Liver (tissue), 8 donors: ENCODE measurements at regions not wholly inside any gene's neighbourhood (a gene's known extent, or its start where the extent isn't known, plus 50 kb on each side); places are given as distances from the start of the nearest gene placed in this dataset.
"Not testable (repeated sequence)": the region's sequence is repeated elsewhere in the genome, so short reads cannot be mapped to it uniquely, and the experiment has no call there.

Experiments
- DNase-seq: peaks from one replicate; pipeline ENCODE4 v3.0.0-alpha.2; 2017; ENCODE audit warnings: low spot score
- H3K27ac ChIP-seq, 2 donors: one replicate each; pipeline ENCODE4 v1.7.0; 2013; ENCODE audit warnings: inconsistent platforms in 2 of 2, low read length in 2 of 2, control low read depth in 1 of 2, low read depth in 1 of 2, mild to moderate bottlenecking in 1 of 2
- H3K27me3 ChIP-seq, 4 donors: one replicate each; pipeline versions ENCODE4 v1.6.1 to v1.7.0; 2013; ENCODE audit warnings: low read length in 3 of 4, inconsistent platforms in 1 of 4, mild to moderate bottlenecking in 1 of 4, moderate library complexity in 1 of 4; ENCODE audit not compliant: control insufficient read depth in 4 of 4, insufficient read depth in 4 of 4
- H3K36me3 ChIP-seq, 4 donors: one replicate each; pipeline versions ENCODE4 v1.6.1 to v1.7.0; 2013; ENCODE audit warnings: low read length in 3 of 4, mild to moderate bottlenecking in 3 of 4, low read depth in 1 of 4, moderate library complexity in 1 of 4; ENCODE audit not compliant: control insufficient read depth in 4 of 4, insufficient read depth in 3 of 4
- H3K4me1 ChIP-seq, 4 donors: one replicate each; pipeline versions ENCODE4 v1.6.1 to v1.7.0; 2013; ENCODE audit warnings: low read length in 3 of 4, mild to moderate bottlenecking in 3 of 4, moderate library complexity in 1 of 4; ENCODE audit not compliant: control insufficient read depth in 4 of 4, insufficient read depth in 4 of 4
- H3K4me3 ChIP-seq, 3 donors: one replicate each; pipeline versions ENCODE4 v1.6.1 to v1.7.0; 2013; ENCODE audit warnings: low read length in 3 of 3, control low read depth in 1 of 3, low read depth in 1 of 3, mild to moderate bottlenecking in 1 of 3
- H3K9ac ChIP-seq, 2 donors: one replicate each; pipeline ENCODE4 v1.7.0; 2013; ENCODE audit warnings: low read length in 2 of 2, mild to moderate bottlenecking in 2 of 2, moderate library complexity in 2 of 2, control low read depth in 1 of 2, low read depth in 1 of 2
- H3K9me3 ChIP-seq, 4 donors: one replicate each; pipeline versions ENCODE4 v1.6.1 to v1.7.0; 2013; ENCODE audit warnings: low read length in 3 of 4; ENCODE audit not compliant: control insufficient read depth in 4 of 4
- CTCF ChIP-seq: fragments of 150-350 bp; IDR thresholded peaks from 2 replicates; pipeline ENCODE4 v1.5.1; 2017; ENCODE audit warnings: improper control_type of control experiment, low read depth, low read length; ENCODE audit not compliant: missing input control
- EGR1 ChIP-seq, 2 donors: IDR thresholded peaks; 2 replicates each; pipeline ENCODE4 v1.6.1; 2016 to 2018; ENCODE audit warnings: antibody characterized with exemption in 2 of 2, low read depth in 2 of 2
- FOXA2 ChIP-seq: IDR thresholded peaks from 2 replicates; pipeline ENCODE4 v1.6.1; 2016; ENCODE audit warnings: antibody characterized with exemption
- GABPA ChIP-seq, 2 donors: IDR thresholded peaks in 1 of 2; conservative IDR thresholded peaks in 1 of 2; 2 replicates each; pipeline ENCODE4 v1.6.1; 2016; ENCODE audit warnings: antibody characterized with exemption in 2 of 2, mild to moderate bottlenecking in 1 of 2, moderate library complexity in 1 of 2
- HNF4A ChIP-seq, 2 donors: conservative IDR thresholded peaks; 2 replicates each; pipeline ENCODE4 v1.6.1; 2016; ENCODE audit warnings: antibody characterized with exemption in 2 of 2, mild to moderate bottlenecking in 2 of 2
- HNF4G ChIP-seq: IDR thresholded peaks from 2 replicates; pipeline ENCODE4 v1.6.1; 2016; ENCODE audit warnings: antibody characterized with exemption
- JUND ChIP-seq, 2 donors: IDR thresholded peaks; 2 replicates each; pipeline ENCODE4 v1.6.1; 2016; ENCODE audit warnings: antibody characterized with exemption in 2 of 2
- NR2F2 ChIP-seq: IDR thresholded peaks from 2 replicates; pipeline ENCODE4 v1.6.1; 2016; ENCODE audit warnings: antibody characterized with exemption
- RAD21 ChIP-seq, 2 donors: IDR thresholded peaks; 2 replicates each; pipeline ENCODE4 v1.6.1; 2016; ENCODE audit warnings: antibody characterized with exemption in 2 of 2, mild to moderate bottlenecking in 2 of 2
- RXRA ChIP-seq, 2 donors: IDR thresholded peaks; 2 replicates each; pipeline ENCODE4 v1.6.1; 2017 to 2018; ENCODE audit warnings: antibody characterized with exemption in 2 of 2, mild to moderate bottlenecking in 1 of 2
- SP1 ChIP-seq: IDR thresholded peaks from 2 replicates; pipeline ENCODE4 v1.6.1; 2018; ENCODE audit warnings: antibody characterized with exemption, mild to moderate bottlenecking
- TAF1 ChIP-seq: conservative IDR thresholded peaks from 2 replicates; pipeline ENCODE4 v1.6.1; 2016; ENCODE audit warnings: antibody characterized with exemption, mild to moderate bottlenecking
- YY1 ChIP-seq: IDR thresholded peaks from 2 replicates; pipeline ENCODE4 v1.6.1; 2016; ENCODE audit warnings: antibody characterized with exemption, mild to moderate bottlenecking
- WGBS: extraction: QIAGEN DNeasy Blood & Tissue Kit; methylation state at CpG from one replicate; pipeline ENCODE4 v1.1.7; 2013; 5-methylcytosine and 5-hydroxymethylcytosine counted together
- TF ChIP-seq, protein P1 (sequence below): IDR thresholded peaks from 2 replicates; pipeline ENCODE4 v1.6.1; 2016; ENCODE audit warnings: antibody characterized with exemption, mild to moderate bottlenecking
- TF ChIP-seq, protein P2 (sequence below): IDR thresholded peaks from 2 replicates; pipeline ENCODE4 v1.6.1; 2016; ENCODE audit warnings: antibody characterized with exemption
- donor health status: healthy.
- donor health status: healthy.
- donor health status: healthy.
- donor health status: healthy.
- donor health status: healthy.

GRCh38 chr3:5699313-5699712, 511.8 kb downstream of the EDEM1 start:
- no peaks in the 10 kb centered on the region for H3K36me3 ChIP-seq
- WGBS = 88% methylated on average over 6 of the region's 6 CpGs
- H3K4me3 ChIP-seq = no peak overlapping the region
- H3K27ac ChIP-seq = no peak overlapping the region
- H3K27me3 ChIP-seq = no peaks in the 10 kb centered on the region
- TF ChIP-seq, protein P1, sequence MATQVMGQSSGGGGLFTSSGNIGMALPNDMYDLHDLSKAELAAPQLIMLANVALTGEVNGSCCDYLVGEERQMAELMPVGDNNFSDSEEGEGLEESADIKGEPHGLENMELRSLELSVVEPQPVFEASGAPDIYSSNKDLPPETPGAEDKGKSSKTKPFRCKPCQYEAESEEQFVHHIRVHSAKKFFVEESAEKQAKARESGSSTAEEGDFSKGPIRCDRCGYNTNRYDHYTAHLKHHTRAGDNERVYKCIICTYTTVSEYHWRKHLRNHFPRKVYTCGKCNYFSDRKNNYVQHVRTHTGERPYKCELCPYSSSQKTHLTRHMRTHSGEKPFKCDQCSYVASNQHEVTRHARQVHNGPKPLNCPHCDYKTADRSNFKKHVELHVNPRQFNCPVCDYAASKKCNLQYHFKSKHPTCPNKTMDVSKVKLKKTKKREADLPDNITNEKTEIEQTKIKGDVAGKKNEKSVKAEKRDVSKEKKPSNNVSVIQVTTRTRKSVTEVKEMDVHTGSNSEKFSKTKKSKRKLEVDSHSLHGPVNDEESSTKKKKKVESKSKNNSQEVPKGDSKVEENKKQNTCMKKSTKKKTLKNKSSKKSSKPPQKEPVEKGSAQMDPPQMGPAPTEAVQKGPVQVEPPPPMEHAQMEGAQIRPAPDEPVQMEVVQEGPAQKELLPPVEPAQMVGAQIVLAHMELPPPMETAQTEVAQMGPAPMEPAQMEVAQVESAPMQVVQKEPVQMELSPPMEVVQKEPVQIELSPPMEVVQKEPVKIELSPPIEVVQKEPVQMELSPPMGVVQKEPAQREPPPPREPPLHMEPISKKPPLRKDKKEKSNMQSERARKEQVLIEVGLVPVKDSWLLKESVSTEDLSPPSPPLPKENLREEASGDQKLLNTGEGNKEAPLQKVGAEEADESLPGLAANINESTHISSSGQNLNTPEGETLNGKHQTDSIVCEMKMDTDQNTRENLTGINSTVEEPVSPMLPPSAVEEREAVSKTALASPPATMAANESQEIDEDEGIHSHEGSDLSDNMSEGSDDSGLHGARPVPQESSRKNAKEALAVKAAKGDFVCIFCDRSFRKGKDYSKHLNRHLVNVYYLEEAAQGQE = no peak
- no peak for TF ChIP-seq YY1
- no peak for TF ChIP-seq RAD21 (IDR thresholded peaks at IDR 0.05)
- no peak for TF ChIP-seq TAF1
- no peak for TF ChIP-seq HNF4G
- no peak for TF ChIP-seq SP1
- TF ChIP-seq GABPA (IDR thresholded peaks at IDR 0.05 in 1 of 2, conservative IDR thresholded peaks at IDR 0.05 in 1 of 2) = no peak
- no peak for TF ChIP-seq FOXA2
- no peak for TF ChIP-seq NR2F2
- no peak for TF ChIP-seq HNF4A (conservative IDR thresholded peaks at IDR 0.05)
- H3K4me1 ChIP-seq = no peaks in the 10 kb centered on the region
- no peak overlapping the region for H3K9ac ChIP-seq
- no peaks in the 10 kb centered on the region for H3K9me3 ChIP-seq
- no peak for DNase-seq

- H3K27ac ChIP-seq = no peak overlapping the region
- no peak for TF ChIP-seq RAD21 (IDR thresholded peaks at IDR 0.05)
- no peak for TF ChIP-seq CTCF
- TF ChIP-seq, protein P1 = no peak
- TF ChIP-seq NR2F2 = no peak
- no peak for TF ChIP-seq EGR1 (IDR thresholded peaks at IDR 0.05; ENCODE audit: low read depth in 2 of 2)
- TF ChIP-seq YY1 = no peak
- TF ChIP-seq GABPA (IDR thresholded peaks at IDR 0.05 in 1 of 2, conservative IDR thresholded peaks at IDR 0.05 in 1 of 2) = no peak
- no peak for TF ChIP-seq HNF4G
- TF ChIP-seq, protein P2, sequence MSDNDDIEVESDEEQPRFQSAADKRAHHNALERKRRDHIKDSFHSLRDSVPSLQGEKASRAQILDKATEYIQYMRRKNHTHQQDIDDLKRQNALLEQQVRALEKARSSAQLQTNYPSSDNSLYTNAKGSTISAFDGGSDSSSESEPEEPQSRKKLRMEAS = no peak
- TF ChIP-seq RXRA (IDR thresholded peaks at IDR 0.05) = no peak
- TF ChIP-seq HNF4A (conservative IDR thresholded peaks at IDR 0.05) = no peak
- TF ChIP-seq FOXA2 = no peak
- TF ChIP-seq JUND (IDR thresholded peaks at IDR 0.05) = no peak
- 58% methylated on average over 2 of the region's 2 CpGs for WGBS
- H3K4me1 ChIP-seq = no peaks in the 10 kb centered on the region
- H3K36me3 ChIP-seq = no peaks in the 10 kb centered on the region
- no peaks in the 10 kb centered on the region for H3K27me3 ChIP-seq
- no peaks in the 10 kb centered on the region for H3K9me3 ChIP-seq
- DNase-seq = no peak
- no peak overlapping the region for H3K9ac ChIP-seq
- H3K4me3 ChIP-seq = no peak overlapping the region
Measured at GRCh38 chr3:5699811-5700210, 512.3 kb downstream of the EDEM1 start.

DNA sequence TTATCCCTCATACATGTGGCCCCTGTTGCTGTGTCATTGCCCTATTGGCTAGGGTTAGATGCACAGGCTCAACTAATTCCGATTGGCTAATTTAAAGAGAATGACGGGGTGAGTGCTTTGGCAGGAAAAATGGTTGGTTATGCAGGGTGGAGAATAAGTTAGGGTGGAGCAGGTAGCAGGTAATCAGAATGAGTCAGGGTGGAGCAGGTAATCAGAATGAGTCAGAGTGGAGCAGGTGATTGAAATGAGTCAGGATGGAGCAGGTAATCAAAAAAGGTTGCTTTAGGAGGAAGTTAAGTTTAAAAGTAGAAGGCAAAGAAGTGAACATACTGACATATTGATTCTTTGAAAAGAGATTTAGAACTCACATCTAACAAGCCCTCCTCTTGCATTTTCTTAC, 513.5 kb downstream of the EDEM1 start:
- 80% methylated on average over 2 of the region's 2 CpGs for WGBS
- H3K27me3 ChIP-seq, H3K4me3 ChIP-seq, H3K36me3 ChIP-seq, H3K27ac ChIP-seq, H3K9me3 ChIP-seq, H3K4me1 ChIP-seq, H3K9ac ChIP-seq, DNase-seq: not testable (repeated sequence)
